GM23338 (cell line): ENCODE measurements at regions not wholly inside any gene's neighbourhood (a gene's known extent, or its start where the extent isn't known, plus 50 kb on each side); places are given as distances from the start of the nearest gene placed in this dataset.

ENCODE experiments used
- CREB1 ChIP-seq: fragments of 250-450 bp; sonication (Bioruptor Pico); IDR thresholded peaks from 2 replicates; pipeline ENCODE4 v1.5.0; 2020; ENCODE audit warnings: low read depth, mild to moderate bottlenecking, moderate library complexity
- ETS1 ChIP-seq: IDR thresholded peaks from 2 replicates; pipeline ENCODE4 v1.6.1; 2016; ENCODE audit warnings: antibody characterized with exemption
- JUNB ChIP-seq: IDR thresholded peaks from one replicate; pipeline ENCODE4 v1.6.1; 2016; ENCODE audit warnings: antibody characterized with exemption; ENCODE audit not compliant: unreplicated experiment
- NANOG ChIP-seq: IDR thresholded peaks from 2 replicates; pipeline ENCODE4 v1.6.1; 2016; ENCODE audit warnings: antibody characterized with exemption, borderline replicate concordance
- POLR2AphosphoS5 ChIP-seq: IDR thresholded peaks from 2 replicates; pipeline ENCODE4 v1.6.1; 2016; ENCODE audit warnings: antibody characterized with exemption, low read depth
- REST ChIP-seq: IDR thresholded peaks from one replicate; pipeline ENCODE4 v1.6.1; 2018; ENCODE audit warnings: antibody characterized with exemption; ENCODE audit not compliant: unreplicated experiment
- STAT1 ChIP-seq: IDR thresholded peaks from one replicate; pipeline ENCODE4 v1.6.1; 2016; ENCODE audit warnings: antibody characterized with exemption; ENCODE audit not compliant: unreplicated experiment
- ZNF331 ChIP-seq: fragments of 250-450 bp; sonication (Bioruptor Pico); IDR thresholded peaks from 2 replicates; pipeline ENCODE4 v1.5.0; 2020; ENCODE audit warnings: low read depth, mild to moderate bottlenecking, moderate library complexity
- ZNF462 ChIP-seq: fragments of 250-450 bp; sonication (Bioruptor Pico); IDR thresholded peaks from 2 replicates; pipeline ENCODE4 v1.5.0; 2020; ENCODE audit warnings: mild to moderate bottlenecking, moderate library complexity

- TF ChIP-seq ZNF462 (CRISPR knock-in tag) = no peak
- TF ChIP-seq POLR2AphosphoS5 = no peak
- TF ChIP-seq REST = no peak
- no peak for TF ChIP-seq STAT1
- no peak for TF ChIP-seq NANOG
- TF ChIP-seq JUNB = no peak
- TF ChIP-seq CREB1 (CRISPR knock-in tag) = no peak
- TF ChIP-seq ZNF331 (CRISPR knock-in tag) = no peak
- TF ChIP-seq ETS1 = no peak
These were observed 640.0 kb downstream of the ACTR3B start (continued) for GRCh38 chr7:153399554-153399940.
